ENCODE measurements at regions not wholly inside any gene's neighbourhood (a gene's known extent, or its start where the extent isn't known, plus 50 kb on each side); places are given as distances from the start of the nearest gene placed in this dataset.

DNA sequence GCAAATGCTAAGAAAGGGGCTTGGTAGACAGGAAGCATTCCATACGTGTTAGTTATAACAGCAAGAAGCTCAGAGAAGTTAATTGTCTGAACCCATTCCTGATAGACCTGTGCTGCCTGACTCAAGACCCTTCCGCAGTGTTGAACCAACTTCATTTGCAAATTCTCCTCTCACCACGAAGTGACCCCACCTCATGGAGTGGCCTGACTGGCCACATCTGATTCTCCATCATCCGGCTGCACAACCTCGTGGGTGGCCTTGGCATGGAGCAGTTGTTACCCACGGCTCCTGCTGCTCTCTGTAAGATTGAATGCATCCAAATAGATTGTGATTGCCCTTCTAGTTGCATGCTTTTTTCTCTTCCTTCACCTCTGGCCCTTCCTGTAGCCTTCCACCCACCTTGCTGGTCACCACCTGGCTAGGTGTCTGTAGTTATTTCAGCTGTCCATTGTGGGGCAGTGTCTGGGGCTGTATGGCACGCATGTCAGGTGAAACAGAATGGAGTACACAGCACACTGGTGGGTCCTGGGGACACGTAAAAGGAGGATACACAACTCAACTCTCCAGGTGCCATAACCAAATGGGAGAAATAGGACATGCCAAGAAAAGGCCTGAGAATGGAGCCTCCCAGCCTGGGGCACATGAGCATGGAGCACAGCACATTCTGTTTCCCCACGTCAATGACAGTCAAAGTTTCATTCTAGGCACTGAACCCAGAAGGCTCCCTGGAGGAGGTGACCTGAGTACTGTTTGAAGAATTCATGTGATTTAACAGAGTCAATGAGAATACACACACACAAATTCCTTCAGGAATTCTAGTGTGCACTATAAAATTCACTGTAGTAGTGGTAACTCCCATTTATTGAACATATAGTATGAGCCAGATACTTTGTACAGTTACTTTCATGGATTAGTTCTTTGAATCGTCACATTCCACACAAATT is 70.5 kb upstream of the PTCH1 start:
- intact Hi-C loops (cut with DNase I): no loop called here
- H3K9me3 ChIP-seq: no peaks in the 10 kb centered on the region
- ATAC-seq (no peak), DNase-seq (no peak)
- H3K4me3 ChIP-seq: no peak overlapping the region
- no peaks in the 10 kb centered on the region for H3K36me3 ChIP-seq
- TF ChIP-seq CTCF (IDR thresholded peaks at IDR 0.05): no peak
- H3K27me3 ChIP-seq: no peaks in the 10 kb centered on the region
- no peaks in the 10 kb centered on the region for H3K4me1 ChIP-seq
- no peak overlapping the region for H3K27ac ChIP-seq

DNA sequence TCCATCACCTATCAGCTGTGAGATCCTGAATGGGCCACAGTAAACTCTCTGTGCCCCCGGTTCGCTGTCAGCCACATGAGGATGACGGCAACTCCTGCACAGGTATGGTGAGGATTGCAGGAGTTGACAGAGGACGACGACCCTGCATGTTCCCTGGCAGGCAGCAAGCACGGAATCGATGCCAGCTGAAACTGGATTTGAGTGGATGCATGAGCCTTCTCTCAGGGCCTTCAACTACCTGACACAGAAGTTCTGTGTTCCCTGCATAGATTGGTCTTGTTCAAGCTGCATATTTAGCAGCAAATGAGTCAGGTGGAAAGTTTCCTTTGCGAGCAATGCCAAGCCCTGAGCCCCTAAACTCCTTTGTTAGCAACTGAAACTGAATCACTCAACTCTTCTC is 69.6 kb upstream of the PTCH1 start:
- intact Hi-C loops (cut with DNase I): no loop called here
- no peaks in the 10 kb centered on the region for H3K27me3 ChIP-seq
- no peak for DNase-seq
- no peak overlapping the region for H3K27ac ChIP-seq
- no peaks in the 10 kb centered on the region for H3K9me3 ChIP-seq
- no peaks in the 10 kb centered on the region for H3K4me1 ChIP-seq
- H3K36me3 ChIP-seq: no peaks in the 10 kb centered on the region
- ATAC-seq: no peak
- no peak for TF ChIP-seq CTCF (IDR thresholded peaks at IDR 0.05)
- H3K4me3 ChIP-seq: no peak overlapping the region

DNA sequence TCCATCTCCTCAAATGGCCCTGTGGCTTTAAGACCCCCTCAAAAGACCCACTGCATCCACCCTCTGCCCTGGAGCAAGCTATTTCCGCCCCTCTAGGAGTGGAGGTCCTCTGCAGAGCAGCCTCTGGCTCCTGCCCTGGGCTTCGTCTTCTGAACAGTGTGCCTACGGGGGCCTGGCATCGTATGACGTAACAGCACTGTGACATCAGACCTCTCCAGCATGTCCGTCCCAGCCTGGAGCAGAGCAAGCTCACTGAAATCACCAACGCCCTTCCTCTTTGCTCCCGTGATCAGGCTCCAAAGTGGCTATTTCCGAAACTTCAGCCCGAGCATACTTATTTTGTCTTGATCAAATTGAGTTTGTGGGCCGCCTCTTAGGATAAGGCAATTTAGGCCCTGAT is 69.1 kb upstream of the PTCH1 start:
- DNase-seq: no peak
- no peak overlapping the region for H3K27ac ChIP-seq
- no peaks in the 10 kb centered on the region for H3K4me1 ChIP-seq
- intact Hi-C loops (cut with DNase I): no loop called here
- no peak for ATAC-seq
- H3K4me3 ChIP-seq: no peak overlapping the region
- no peaks in the 10 kb centered on the region for H3K9me3 ChIP-seq
- H3K36me3 ChIP-seq: no peaks in the 10 kb centered on the region
- TF ChIP-seq CTCF (IDR thresholded peaks at IDR 0.05): no peak
- H3K27me3 ChIP-seq: no peaks in the 10 kb centered on the region

DNA sequence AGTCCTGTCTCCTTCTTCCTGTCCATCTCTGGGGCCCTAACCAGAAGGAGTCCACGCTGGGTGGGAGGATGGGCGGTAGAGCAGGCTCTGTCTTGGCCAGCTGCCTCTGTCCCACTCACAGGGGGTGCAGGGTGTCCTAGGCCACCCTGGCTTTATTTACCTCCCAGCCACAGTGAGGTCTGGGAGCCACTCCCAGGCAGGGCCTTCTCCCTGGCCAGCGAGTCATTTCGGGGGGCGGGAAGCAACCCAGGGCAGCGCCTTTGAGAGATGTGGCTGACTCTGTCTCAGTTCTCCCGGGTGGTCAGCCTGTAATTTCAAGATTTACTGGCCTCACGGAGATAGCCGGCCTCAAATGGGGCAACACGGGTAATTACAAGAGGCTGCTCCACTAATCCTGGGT is 67.4 kb upstream of the PTCH1 start:
- ATAC-seq: no peak
- no peaks in the 10 kb centered on the region for H3K36me3 ChIP-seq
- H3K27me3 ChIP-seq: no peaks in the 10 kb centered on the region
- intact Hi-C loops (cut with DNase I): no loop called here
- no peak overlapping the region for H3K4me3 ChIP-seq
- no peak overlapping the region for H3K27ac ChIP-seq
- no peak for TF ChIP-seq CTCF (IDR thresholded peaks at IDR 0.05)
- H3K4me1 ChIP-seq: no peaks in the 10 kb centered on the region
- H3K9me3 ChIP-seq: no peaks in the 10 kb centered on the region
- peak in 1 of 4 donors; percentile 33 for DNase-seq

GRCh38 chr9:95581900-95582299 is 65.1 kb upstream of the PTCH1 start:
- H3K4me1 ChIP-seq: no peaks in the 10 kb centered on the region
- H3K4me3 ChIP-seq: no peak overlapping the region
- intact Hi-C loops (cut with DNase I): no loop called here
- DNase-seq: no peak
- H3K27ac ChIP-seq: no peak overlapping the region
- TF ChIP-seq CTCF (IDR thresholded peaks at IDR 0.05): no peak
- no peaks in the 10 kb centered on the region for H3K36me3 ChIP-seq
- H3K9me3 ChIP-seq: no peaks in the 10 kb centered on the region
- H3K27me3 ChIP-seq: no peaks in the 10 kb centered on the region
- ATAC-seq: no peak
